Body of pancreas (tissue), 4 donors: ENCODE measurements at regions not wholly inside any gene's neighbourhood (a gene's known extent, or its start where the extent isn't known, plus 50 kb on each side); places are given as distances from the start of the nearest gene placed in this dataset.

ENCODE experiments used
- CTCF ChIP-seq, 7 experiments: fragments of 450-650 bp in 4 of 7; fragments of 200-600 bp in 3 of 7; sonication (generic) in 3 of 7; IDR thresholded peaks; one replicate each; pipeline ENCODE4 v1.5.1; 2016 to 2019; ENCODE audit warnings: antibody characterized with exemption in 7 of 7
- POLR2A ChIP-seq, 3 donors: fragments of 450-650 bp; IDR thresholded peaks; one replicate each; pipeline ENCODE4 v1.6.1; 2016; ENCODE audit warnings: antibody characterized with exemption in 3 of 3, mild to moderate bottlenecking in 2 of 3

GRCh38 chr5:109486200-109486804 lies 76.5 kb upstream of the PJA2 start:
- no peak for TF ChIP-seq CTCF (IDR thresholded peaks at IDR 0.05)
- TF ChIP-seq POLR2A (IDR thresholded peaks at IDR 0.05) = no peak
